ENCODE measurements at regions not wholly inside any gene's neighbourhood (a gene's known extent, or its start where the extent isn't known, plus 50 kb on each side); places are given as distances from the start of the nearest gene placed in this dataset.

DNA sequence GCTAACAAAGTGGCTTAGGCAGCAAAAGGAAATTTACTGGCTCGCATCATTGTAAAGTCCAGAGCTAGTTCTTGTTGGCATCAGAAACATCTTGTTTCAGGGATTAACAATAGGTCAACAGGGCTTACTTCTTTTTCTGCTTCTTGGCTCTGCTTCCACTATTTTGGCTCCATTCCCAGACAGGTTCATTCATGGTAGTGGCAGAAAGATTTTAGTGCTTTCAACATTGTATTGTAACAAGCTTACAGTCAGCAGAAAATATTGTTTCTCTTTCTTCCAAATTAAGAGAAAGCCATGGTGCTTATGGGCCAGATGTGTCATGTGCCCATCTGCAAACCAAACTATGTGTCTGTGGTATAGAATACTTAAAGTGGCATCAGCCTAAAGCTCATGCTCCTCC, 315.6 kb downstream of the RAB38 start:
- Mint-ChIP-seq H3K9me3 (ENCODE audit: unreplicated experiment) (peaks cover 3% of the 10 kb centered on the region), H3K4me3 (ENCODE audit: unreplicated experiment) (no peak overlapping the region), H3K27ac (ENCODE audit: unreplicated experiment) (no peak overlapping the region), H3K4me1 (ENCODE audit: low read depth, unreplicated experiment) (no peaks in the 10 kb centered on the region), H3K36me3 (ENCODE audit: low read depth, unreplicated experiment) (no peaks in the 10 kb centered on the region), H3K27me3 (ENCODE audit: low read depth, unreplicated experiment) (no peaks in the 10 kb centered on the region)
- H2AFZ ChIP-seq (ENCODE audit: low read depth, low read length), result no peak overlapping the region
- DNase-seq (ENCODE audit: low read depth) (peak; percentile 5), FAIRE-seq (no peak)
- no peaks in the 10 kb centered on the region for H3K9me3 ChIP-seq (ENCODE audit: insufficient read depth, low read depth, low read length)
- H3K79me2 ChIP-seq (ENCODE audit: insufficient read depth, low read length), result no peaks in the 10 kb centered on the region
- H3K27ac ChIP-seq (ENCODE audit: low read depth, low read length), result no peak overlapping the region
- no peak overlapping the region for H3K9ac ChIP-seq (ENCODE audit: low read length)
- no peak overlapping the region for H3K4me3 ChIP-seq (ENCODE audit: insufficient read depth, low read depth, low read length)
- no peaks in the 10 kb centered on the region for H3K36me3 ChIP-seq (ENCODE audit: insufficient read depth, low read length)
- H3K4me1 ChIP-seq (ENCODE audit: insufficient read depth, low read length), result no peaks in the 10 kb centered on the region
- H3K27me3 ChIP-seq (ENCODE audit: insufficient read depth, low read length), result no peaks in the 10 kb centered on the region
- no peak overlapping the region for H3K4me2 ChIP-seq (ENCODE audit: low read length)
- TF ChIP-seq, protein P1, sequence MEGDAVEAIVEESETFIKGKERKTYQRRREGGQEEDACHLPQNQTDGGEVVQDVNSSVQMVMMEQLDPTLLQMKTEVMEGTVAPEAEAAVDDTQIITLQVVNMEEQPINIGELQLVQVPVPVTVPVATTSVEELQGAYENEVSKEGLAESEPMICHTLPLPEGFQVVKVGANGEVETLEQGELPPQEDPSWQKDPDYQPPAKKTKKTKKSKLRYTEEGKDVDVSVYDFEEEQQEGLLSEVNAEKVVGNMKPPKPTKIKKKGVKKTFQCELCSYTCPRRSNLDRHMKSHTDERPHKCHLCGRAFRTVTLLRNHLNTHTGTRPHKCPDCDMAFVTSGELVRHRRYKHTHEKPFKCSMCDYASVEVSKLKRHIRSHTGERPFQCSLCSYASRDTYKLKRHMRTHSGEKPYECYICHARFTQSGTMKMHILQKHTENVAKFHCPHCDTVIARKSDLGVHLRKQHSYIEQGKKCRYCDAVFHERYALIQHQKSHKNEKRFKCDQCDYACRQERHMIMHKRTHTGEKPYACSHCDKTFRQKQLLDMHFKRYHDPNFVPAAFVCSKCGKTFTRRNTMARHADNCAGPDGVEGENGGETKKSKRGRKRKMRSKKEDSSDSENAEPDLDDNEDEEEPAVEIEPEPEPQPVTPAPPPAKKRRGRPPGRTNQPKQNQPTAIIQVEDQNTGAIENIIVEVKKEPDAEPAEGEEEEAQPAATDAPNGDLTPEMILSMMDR (IDR thresholded peaks at IDR 0.05; ENCODE audit: insufficient read depth, low read depth, low read length), result no peak
- TF ChIP-seq EZH2 (IDR thresholded peaks at IDR 0.05; ENCODE audit: insufficient read depth, low read length), result no peak
- H4K20me1 ChIP-seq (ENCODE audit: insufficient read depth, low read length), result no peaks in the 10 kb centered on the region

DNA sequence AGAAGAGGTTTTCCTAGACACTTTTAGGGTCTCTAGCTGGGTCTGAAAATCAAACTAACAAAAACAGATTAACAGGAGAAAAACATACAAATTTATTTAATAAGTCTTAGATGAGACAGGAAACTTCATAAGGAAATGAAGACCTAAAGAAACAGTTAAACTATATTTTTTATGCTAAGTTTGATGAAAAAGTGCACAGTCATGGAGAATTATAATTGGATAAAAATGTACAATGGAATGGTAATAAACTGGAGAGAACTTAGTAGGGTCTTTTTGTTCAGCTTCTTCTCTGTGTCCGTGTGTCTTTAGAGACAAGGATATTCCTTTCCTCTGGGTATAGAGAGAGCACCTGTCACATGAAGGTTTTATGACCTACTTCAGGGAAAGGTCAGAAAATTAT, 323.4 kb downstream of the RAB38 start:
- Histone ChIP-seq H3K27ac (ENCODE audit: low read depth, low read length) (peak overlapping the region; percentile 73), H3K9me3 (ENCODE audit: insufficient read depth, low read depth, low read length) (no peaks in the 10 kb centered on the region), H4K20me1 (ENCODE audit: insufficient read depth, low read length) (no peaks in the 10 kb centered on the region), H3K4me1 (ENCODE audit: insufficient read depth, low read length) (peaks cover 6% of the 10 kb centered on the region), H3K36me3 (ENCODE audit: insufficient read depth, low read length) (no peaks in the 10 kb centered on the region), H2AFZ (ENCODE audit: low read depth, low read length) (no peak overlapping the region), H3K4me3 (ENCODE audit: insufficient read depth, low read depth, low read length) (no peak overlapping the region), H3K79me2 (ENCODE audit: insufficient read depth, low read length) (no peaks in the 10 kb centered on the region), H3K27me3 (ENCODE audit: insufficient read depth, low read length) (no peaks in the 10 kb centered on the region), H3K4me2 (ENCODE audit: low read length) (peak overlapping the region; percentile 47), H3K9ac (ENCODE audit: low read length) (peak overlapping the region; percentile 35)
- no peaks in the 10 kb centered on the region for H3K27me3 Mint-ChIP-seq (ENCODE audit: low read depth, unreplicated experiment)
- H3K27ac Mint-ChIP-seq (ENCODE audit: unreplicated experiment), result no peak overlapping the region
- FAIRE-seq (no peak), DNase-seq (ENCODE audit: low read depth) (no peak)
- H3K9me3 Mint-ChIP-seq (ENCODE audit: unreplicated experiment), result peaks cover 2% of the 10 kb centered on the region
- no peaks in the 10 kb centered on the region for H3K36me3 Mint-ChIP-seq (ENCODE audit: low read depth, unreplicated experiment)
- H3K4me3 Mint-ChIP-seq (ENCODE audit: unreplicated experiment), result no peak overlapping the region
- TF ChIP-seq, protein P1 (IDR thresholded peaks at IDR 0.05; ENCODE audit: insufficient read depth, low read depth, low read length), result no peak
- TF ChIP-seq EZH2 (IDR thresholded peaks at IDR 0.05; ENCODE audit: insufficient read depth, low read length), result no peak
- H3K4me1 Mint-ChIP-seq (ENCODE audit: low read depth, unreplicated experiment), result peaks cover 4% of the 10 kb centered on the region

DNA sequence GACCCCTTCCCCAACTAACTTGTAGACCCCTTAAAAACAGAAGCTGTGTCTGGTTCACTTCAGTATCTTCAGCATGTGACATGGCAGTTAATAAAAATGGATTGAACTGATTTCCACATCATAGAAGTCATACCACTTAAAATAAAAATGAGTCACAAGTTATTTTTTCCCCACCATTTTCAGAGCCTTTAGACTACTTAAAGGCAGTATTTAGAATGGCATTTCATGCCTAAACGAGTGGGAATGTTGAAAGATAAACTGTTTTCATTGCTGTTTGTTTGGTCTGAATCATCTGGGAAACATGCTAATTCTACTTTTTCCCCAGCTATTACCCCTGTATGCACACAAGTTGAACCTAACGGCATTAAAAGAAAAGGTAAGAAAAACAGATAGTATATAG, 324.0 kb downstream of the RAB38 start:
- no peaks in the 10 kb centered on the region for H3K79me2 ChIP-seq (ENCODE audit: insufficient read depth, low read length)
- H3K27me3 ChIP-seq (ENCODE audit: insufficient read depth, low read length), result no peaks in the 10 kb centered on the region
- peaks cover 6% of the 10 kb centered on the region for H3K4me1 ChIP-seq (ENCODE audit: insufficient read depth, low read length)
- peak overlapping the region; percentile 23 for H2AFZ ChIP-seq (ENCODE audit: low read depth, low read length)
- Mint-ChIP-seq H3K4me1 (ENCODE audit: low read depth, unreplicated experiment) (peaks cover 4% of the 10 kb centered on the region), H3K27ac (ENCODE audit: unreplicated experiment) (no peak overlapping the region), H3K4me3 (ENCODE audit: unreplicated experiment) (no peak overlapping the region), H3K9me3 (ENCODE audit: unreplicated experiment) (peaks cover 2% of the 10 kb centered on the region), H3K36me3 (ENCODE audit: low read depth, unreplicated experiment) (no peaks in the 10 kb centered on the region), H3K27me3 (ENCODE audit: low read depth, unreplicated experiment) (no peaks in the 10 kb centered on the region)
- peak overlapping the region; percentile 47 for H3K4me2 ChIP-seq (ENCODE audit: low read length)
- H3K9me3 ChIP-seq (ENCODE audit: insufficient read depth, low read depth, low read length), result no peaks in the 10 kb centered on the region
- peak overlapping the region; percentile 45 for H3K9ac ChIP-seq (ENCODE audit: low read length)
- peak overlapping the region; percentile 73 for H3K27ac ChIP-seq (ENCODE audit: low read depth, low read length)
- H3K36me3 ChIP-seq (ENCODE audit: insufficient read depth, low read length), result no peaks in the 10 kb centered on the region
- DNase-seq (ENCODE audit: low read depth) (peak; percentile 65), FAIRE-seq (no peak)
- H4K20me1 ChIP-seq (ENCODE audit: insufficient read depth, low read length), result no peaks in the 10 kb centered on the region
- TF ChIP-seq EZH2 (IDR thresholded peaks at IDR 0.05; ENCODE audit: insufficient read depth, low read length), result no peak
- TF ChIP-seq, protein P1 (IDR thresholded peaks at IDR 0.05; ENCODE audit: insufficient read depth, low read depth, low read length), result no peak
- no peak overlapping the region for H3K4me3 ChIP-seq (ENCODE audit: insufficient read depth, low read depth, low read length)
